Prostate gland (tissue), 1 donor: ENCODE measurements at regions not wholly inside any gene's neighbourhood (a gene's known extent, or its start where the extent isn't known, plus 50 kb on each side); places are given as distances from the start of the nearest gene placed in this dataset.

Experiments
- POLR2A ChIP-seq: fragments of 450-650 bp; IDR thresholded peaks from one replicate; pipeline ENCODE4 v1.6.1; 2016; ENCODE audit warnings: antibody characterized with exemption, mild to moderate bottlenecking
- POLR2AphosphoS5 ChIP-seq: sonication (generic); formaldehyde crosslinking; IDR thresholded peaks from one replicate; pipeline ENCODE4 v1.6.1; 2017; ENCODE audit warnings: antibody characterized with exemption

GRCh38 chr5:86749841-86750240 is 132.1 kb downstream of the COX7C start:
- TF ChIP-seq POLR2AphosphoS5 (no peak), POLR2A (no peak)
